ENCODE measurements at regions not wholly inside any gene's neighbourhood (a gene's known extent, or its start where the extent isn't known, plus 50 kb on each side); places are given as distances from the start of the nearest gene placed in this dataset.

GRCh38 chr5:79871364-79872120, 119.5 kb downstream of the MTX3 start:
- no peak for DNase-seq (ENCODE audit: extremely low read depth, low read depth, low spot score)

GRCh38 chr5:79868163-79868670, 122.8 kb downstream of the MTX3 start:
- no peak for DNase-seq (ENCODE audit: extremely low read depth, low read depth, low spot score)

GRCh38 chr5:79865579-79865978, 125.5 kb downstream of the MTX3 start:
- no peak for DNase-seq (ENCODE audit: extremely low read depth, low read depth, low spot score)

GRCh38 chr5:79864364-79864763, 126.7 kb downstream of the MTX3 start:
- DNase-seq (ENCODE audit: extremely low read depth, low read depth, low spot score) = no peak

DNA sequence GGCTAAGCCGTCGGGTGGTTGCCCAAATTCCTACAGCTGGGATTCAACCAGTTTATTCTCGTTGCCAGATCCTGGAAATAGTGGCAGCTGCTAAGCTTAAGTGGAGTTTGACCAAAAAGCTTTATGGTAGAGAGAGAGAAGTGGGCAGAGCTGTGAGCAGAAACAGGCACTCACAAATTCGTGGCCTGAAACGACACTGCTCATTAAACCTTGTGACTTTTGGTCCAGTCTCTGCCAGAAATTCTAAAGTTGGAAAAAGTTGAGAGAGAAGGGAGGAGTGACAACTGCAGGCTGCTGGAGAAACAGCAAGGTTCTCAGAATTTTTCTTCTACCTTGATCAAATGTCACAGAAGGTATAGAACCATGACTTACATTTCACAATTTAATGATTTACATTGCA, 131.5 kb downstream of the MTX3 start:
- no peak for DNase-seq (ENCODE audit: extremely low read depth, low read depth, low spot score)

DNA sequence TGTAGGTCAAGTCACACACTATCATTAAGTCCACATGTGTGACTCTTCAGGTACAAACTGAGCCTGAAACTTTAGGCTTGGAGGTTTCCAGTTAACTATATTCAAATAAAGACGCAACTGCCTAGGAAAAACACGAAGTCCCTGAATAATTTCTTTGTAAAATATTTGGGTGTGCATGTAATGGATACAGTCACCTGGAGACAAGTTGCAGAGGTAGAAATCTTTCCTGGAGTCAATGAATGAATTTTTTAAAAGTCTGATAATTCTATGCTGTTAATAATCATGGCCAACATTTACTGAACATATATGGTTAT, 132.7 kb downstream of the MTX3 start:
- DNase-seq (ENCODE audit: extremely low read depth, low read depth, low spot score) = no peak

DNA sequence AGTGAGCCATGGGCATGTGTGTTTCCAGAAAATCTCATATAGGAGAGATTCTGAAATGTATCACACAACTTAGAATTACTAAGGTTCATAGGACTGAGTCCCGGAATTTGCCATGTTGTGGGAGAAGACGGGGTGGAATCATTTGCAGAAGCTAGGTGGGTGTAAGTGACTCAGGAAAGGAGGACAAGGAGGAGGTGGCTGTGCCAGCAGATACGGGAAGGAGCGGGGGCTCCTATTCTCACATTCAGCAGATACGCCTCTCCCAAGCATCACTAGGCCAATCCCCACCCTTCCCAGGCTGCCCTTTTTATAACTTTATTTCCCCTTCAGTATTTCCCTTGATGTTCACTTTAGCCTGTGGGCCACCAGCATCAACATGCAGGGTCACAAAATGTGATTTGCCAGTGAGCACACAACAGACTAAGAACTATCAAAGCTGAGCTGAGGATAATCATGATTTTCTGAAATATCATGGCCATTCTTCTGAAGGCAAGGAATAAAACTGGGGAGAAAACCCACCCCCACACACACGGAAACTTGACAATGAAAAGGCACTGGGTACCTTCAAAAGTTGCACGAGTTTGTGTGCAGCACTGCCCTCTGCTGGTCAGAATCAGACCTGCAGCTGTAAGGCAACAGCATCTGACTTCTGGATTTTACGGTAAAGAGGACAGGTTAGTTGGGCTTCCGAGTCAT, 133.2 kb downstream of the MTX3 start:
- DNase-seq (ENCODE audit: extremely low read depth, low read depth, low spot score) = peak; percentile 39

DNA sequence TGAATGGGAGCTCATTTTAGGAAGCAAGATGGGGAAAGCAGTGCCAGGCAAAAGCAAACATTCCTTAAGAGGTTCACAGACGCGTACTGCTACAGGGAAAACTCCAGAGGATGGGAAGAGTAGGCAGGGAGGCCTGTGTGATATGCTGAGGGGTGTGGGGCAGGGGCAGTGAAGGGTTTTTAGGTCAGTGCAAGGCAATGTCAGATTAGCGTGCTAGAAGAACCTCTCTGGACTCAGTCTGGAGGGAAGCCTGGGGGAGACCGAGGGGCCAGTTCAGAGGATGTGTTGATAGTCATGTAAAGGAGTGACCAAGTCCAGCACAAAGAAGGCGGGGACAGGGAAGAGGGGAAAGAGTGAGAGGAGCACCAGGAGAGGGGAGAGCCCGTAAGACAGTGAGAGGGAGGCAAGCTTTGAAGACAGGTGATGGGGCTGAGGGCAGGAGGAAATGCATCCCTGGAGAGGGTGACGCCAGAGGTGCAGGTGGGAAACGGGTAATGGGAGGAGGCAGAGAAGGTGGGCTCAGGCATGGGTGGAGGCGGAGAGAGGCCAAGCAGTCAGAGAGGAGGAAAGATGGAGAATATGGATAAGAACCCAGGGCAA, 134.5 kb downstream of the MTX3 start:
- DNase-seq (ENCODE audit: extremely low read depth, low read depth, low spot score) = no peak

DNA sequence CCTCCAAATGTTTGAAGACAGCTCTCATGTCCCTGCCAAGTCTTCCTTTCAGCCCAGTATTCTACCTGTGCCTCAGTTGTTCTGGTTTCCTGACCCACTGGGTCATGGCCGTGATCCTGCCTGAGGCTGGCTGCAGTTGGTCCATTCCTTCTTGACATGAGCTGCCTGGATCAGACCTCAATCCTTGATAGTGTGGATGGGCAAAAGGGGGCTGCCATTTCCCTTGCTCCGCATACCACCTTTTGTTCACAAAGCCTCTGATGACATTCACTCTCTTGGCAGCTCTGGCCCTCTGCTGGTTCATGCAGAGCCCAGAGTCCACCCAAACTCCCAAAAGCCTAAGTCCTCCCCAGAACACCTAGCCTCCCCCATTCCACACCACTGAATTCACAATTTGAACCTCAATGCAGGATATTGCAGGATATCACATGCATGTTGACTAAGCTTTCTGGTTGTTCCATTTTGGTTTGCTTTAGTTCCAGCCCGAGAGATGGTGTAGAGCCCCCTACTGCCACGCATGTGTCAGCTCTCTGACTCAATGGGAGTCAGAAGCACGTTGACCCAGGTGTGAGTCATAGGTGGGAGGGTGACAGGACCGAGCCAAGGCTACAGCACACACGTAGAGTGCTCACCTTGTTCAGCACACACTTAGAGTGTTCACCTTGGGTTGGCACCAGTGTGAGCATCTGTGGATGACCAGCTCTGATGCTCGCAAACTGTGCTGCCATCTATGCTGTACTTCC, 137.2 kb downstream of the MTX3 start:
- DNase-seq (ENCODE audit: extremely low read depth, low read depth, low spot score) = no peak

GRCh38 chr5:79853028-79853427, 138.0 kb downstream of the MTX3 start:
- DNase-seq (ENCODE audit: extremely low read depth, low read depth, low spot score) = no peak

- DNase-seq (ENCODE audit: extremely low read depth, low read depth, low spot score) = no peak
These were observed 139.6 kb downstream of the MTX3 start for GRCh38 chr5:79851391-79851863.

GRCh38 chr5:79850941-79851340, 140.1 kb downstream of the MTX3 start:
- DNase-seq (ENCODE audit: extremely low read depth, low read depth, low spot score) = no peak

- no peak for DNase-seq (ENCODE audit: extremely low read depth, low read depth, low spot score)
These were observed 140.7 kb downstream of the MTX3 start for GRCh38 chr5:79850316-79850822.

GRCh38 chr5:79849486-79850315, 141.4 kb downstream of the MTX3 start:
- no peak for DNase-seq (ENCODE audit: extremely low read depth, low read depth, low spot score)

All from glomerular endothelial cell (primary cell).